Glutamatergic neuron (in vitro differentiated cells): ENCODE measurements at regions not wholly inside any gene's neighbourhood (a gene's known extent, or its start where the extent isn't known, plus 50 kb on each side); places are given as distances from the start of the nearest gene placed in this dataset.

Experiments used
- DNase-seq: peaks from one replicate; pipeline ENCODE4 v3.0.0; 2022
- H3K27ac Mint-ChIP-seq: one replicate; pipeline ENCODE4 v1.8.0; 2020; ENCODE audit warnings: mild to moderate bottlenecking, mixed read lengths, inconsistent platforms; ENCODE audit not compliant: unreplicated experiment
- H3K27me3 Mint-ChIP-seq: one replicate; pipeline ENCODE4 v1.8.0; 2020; ENCODE audit warnings: mild to moderate bottlenecking, moderate library complexity, mixed read lengths, inconsistent platforms; ENCODE audit not compliant: unreplicated experiment
- H3K36me3 Mint-ChIP-seq: one replicate; pipeline ENCODE4 v1.8.0; 2020; ENCODE audit warnings: mild to moderate bottlenecking, mixed read lengths, inconsistent platforms; ENCODE audit not compliant: unreplicated experiment
- H3K4me1 Mint-ChIP-seq: one replicate; pipeline ENCODE4 v1.8.0; 2020; ENCODE audit warnings: mild to moderate bottlenecking, low read depth, mixed read lengths, inconsistent platforms; ENCODE audit not compliant: unreplicated experiment
- H3K4me3 Mint-ChIP-seq: one replicate; pipeline ENCODE4 v1.8.0; 2020; ENCODE audit warnings: mild to moderate bottlenecking, mixed read lengths, inconsistent platforms; ENCODE audit not compliant: unreplicated experiment
- H3K9me3 Mint-ChIP-seq: one replicate; pipeline ENCODE4 v1.8.0; 2020; ENCODE audit warnings: mild to moderate bottlenecking, moderate library complexity, mixed read lengths, inconsistent platforms; ENCODE audit not compliant: unreplicated experiment
- CTCF ChIP-seq: fragments of 200-600 bp; sonication (generic); IDR thresholded peaks from one replicate; pipeline ENCODE4 v1.5.0; 2021; ENCODE audit not compliant: partially characterized antibody, unreplicated experiment

GRCh38 chr2:67169417-67170140 is 227.6 kb upstream of the ETAA1 start:
- no peak overlapping the region for H3K4me3 Mint-ChIP-seq
- no peak for DNase-seq
- no peak overlapping the region for H3K27ac Mint-ChIP-seq
- no peaks in the 10 kb centered on the region for H3K36me3 Mint-ChIP-seq
- TF ChIP-seq CTCF: no peak
- H3K4me1 Mint-ChIP-seq: no peaks in the 10 kb centered on the region
- H3K9me3 Mint-ChIP-seq: no peaks in the 10 kb centered on the region
- H3K27me3 Mint-ChIP-seq: no peaks in the 10 kb centered on the region

- H3K36me3 Mint-ChIP-seq: no peaks in the 10 kb centered on the region
- H3K4me1 Mint-ChIP-seq: no peaks in the 10 kb centered on the region
- H3K4me3 Mint-ChIP-seq: no peak overlapping the region
- no peak for TF ChIP-seq CTCF
- no peaks in the 10 kb centered on the region for H3K27me3 Mint-ChIP-seq
- no peak overlapping the region for H3K27ac Mint-ChIP-seq
- no peaks in the 10 kb centered on the region for H3K9me3 Mint-ChIP-seq
- DNase-seq: no peak
These were observed 217.6 kb upstream of the ETAA1 start for GRCh38 chr2:67179526-67179925.

GRCh38 chr2:67180841-67181240 is 216.3 kb upstream of the ETAA1 start:
- Mint-ChIP-seq H3K27me3 (no peaks in the 10 kb centered on the region), H3K9me3 (no peaks in the 10 kb centered on the region), H3K36me3 (no peaks in the 10 kb centered on the region), H3K27ac (no peak overlapping the region), H3K4me3 (no peak overlapping the region), H3K4me1 (no peaks in the 10 kb centered on the region)
- TF ChIP-seq CTCF: no peak
- no peak for DNase-seq

- H3K36me3 Mint-ChIP-seq: no peaks in the 10 kb centered on the region
- H3K4me3 Mint-ChIP-seq: no peak overlapping the region
- no peaks in the 10 kb centered on the region for H3K4me1 Mint-ChIP-seq
- TF ChIP-seq CTCF: no peak
- no peaks in the 10 kb centered on the region for H3K9me3 Mint-ChIP-seq
- DNase-seq: no peak
- no peaks in the 10 kb centered on the region for H3K27me3 Mint-ChIP-seq
- no peak overlapping the region for H3K27ac Mint-ChIP-seq
These were observed 214.2 kb upstream of the ETAA1 start for GRCh38 chr2:67182884-67183283.

- TF ChIP-seq CTCF: no peak
- H3K27me3 Mint-ChIP-seq: peaks cover 1% of the 10 kb centered on the region
- no peaks in the 10 kb centered on the region for H3K4me1 Mint-ChIP-seq
- no peaks in the 10 kb centered on the region for H3K36me3 Mint-ChIP-seq
- no peak for DNase-seq
- H3K27ac Mint-ChIP-seq: no peak overlapping the region
- H3K9me3 Mint-ChIP-seq: no peaks in the 10 kb centered on the region
- no peak overlapping the region for H3K4me3 Mint-ChIP-seq
These were observed 210.8 kb upstream of the ETAA1 start for GRCh38 chr2:67186326-67186725.
